ENCODE measurements at regions not wholly inside any gene's neighbourhood (a gene's known extent, or its start where the extent isn't known, plus 50 kb on each side); places are given as distances from the start of the nearest gene placed in this dataset.
A peak's percentile ranks its signal among the peaks of the same experiment; 100 is the strongest.

GRCh38 chr5:18984559-18985080 is 1003.4 kb downstream of the CDH18 start:
- 71 to 90% (median 82%) methylated on average over 6 of the region's 6 CpGs for WGBS, 4 donors
- H3K36me3 ChIP-seq (replicated peaks in 1 of 2), result no peaks in the 10 kb centered on the region
- no peaks in the 10 kb centered on the region for H3K27me3 ChIP-seq
- no peak overlapping the region for H3K27ac ChIP-seq
- no peaks in the 10 kb centered on the region for H3K9me3 ChIP-seq (replicated peaks in 1 of 3)
- no peaks in the 10 kb centered on the region for H3K4me1 ChIP-seq (replicated peaks in 1 of 2)
- peak in 1 of 7 donors; percentile 58 for DNase-seq
- intact Hi-C loops (cut with DNase I), result no loop called here
- TF ChIP-seq CTCF (IDR thresholded peaks at IDR 0.05) (no peak), POLR2A (IDR thresholded peaks at IDR 0.05) (no peak)
- H3K4me3 ChIP-seq, result no peak overlapping the region

GRCh38 chr5:18985171-18985758 is 1002.7 kb downstream of the CDH18 start:
- no peak for DNase-seq
- H3K4me1 ChIP-seq (replicated peaks in 1 of 2), result no peaks in the 10 kb centered on the region
- intact Hi-C loops (cut with DNase I), result no loop called here
- H3K27me3 ChIP-seq, result no peaks in the 10 kb centered on the region
- H3K4me3 ChIP-seq, result no peak overlapping the region
- H3K36me3 ChIP-seq (replicated peaks in 1 of 2), result no peaks in the 10 kb centered on the region
- no peaks in the 10 kb centered on the region for H3K9me3 ChIP-seq (replicated peaks in 1 of 3)
- WGBS, 4 donors, result 63 to 77% (median 70%) methylated on average over 5 of the region's 5 CpGs
- H3K27ac ChIP-seq, result no peak overlapping the region
- TF ChIP-seq POLR2A (IDR thresholded peaks at IDR 0.05), result no peak
- no peak for TF ChIP-seq CTCF (IDR thresholded peaks at IDR 0.05)

GRCh38 chr5:18987101-18987500 is 1000.9 kb downstream of the CDH18 start:
- Histone ChIP-seq H3K27ac (no peak overlapping the region), H3K27me3 (no peaks in the 10 kb centered on the region), H3K9me3 (replicated peaks in 1 of 3) (no peaks in the 10 kb centered on the region), H3K36me3 (replicated peaks in 1 of 2) (no peaks in the 10 kb centered on the region), H3K4me3 (no peak overlapping the region), H3K4me1 (replicated peaks in 1 of 2) (no peaks in the 10 kb centered on the region)
- WGBS, 4 donors, result 56 to 71% (median 65%) methylated on average over 1 of the region's 1 CpG
- DNase-seq, result no peak
- TF ChIP-seq CTCF (IDR thresholded peaks at IDR 0.05) (no peak), POLR2A (IDR thresholded peaks at IDR 0.05) (no peak)
- intact Hi-C loops (cut with DNase I), result no loop called here

GRCh38 chr5:18990852-18991251 is 997.1 kb downstream of the CDH18 start:
- WGBS, 4 donors, result 54 to 76% (median 64%) methylated on average over 1 of the region's 1 CpG
- no peak for DNase-seq
- TF ChIP-seq POLR2A (IDR thresholded peaks at IDR 0.05) (no peak), CTCF (IDR thresholded peaks at IDR 0.05) (no peak)
- no peaks in the 10 kb centered on the region for H3K27me3 ChIP-seq
- H3K36me3 ChIP-seq (replicated peaks in 1 of 2), result no peaks in the 10 kb centered on the region
- no peak overlapping the region for H3K27ac ChIP-seq
- H3K9me3 ChIP-seq (replicated peaks in 1 of 3), result no peaks in the 10 kb centered on the region
- H3K4me3 ChIP-seq, result no peak overlapping the region
- intact Hi-C loops (cut with DNase I), result no loop called here
- no peaks in the 10 kb centered on the region for H3K4me1 ChIP-seq (replicated peaks in 1 of 2)

All from adrenal gland (tissue), 9 donors.